H9 (cell line): ENCODE measurements at regions not wholly inside any gene's neighbourhood (a gene's known extent, or its start where the extent isn't known, plus 50 kb on each side); places are given as distances from the start of the nearest gene placed in this dataset.

Source experiments
- DNase-seq: peaks from one replicate; pipeline ENCODE4 v3.0.0-alpha.2; 2017
- H2AFZ ChIP-seq: one replicate; pipeline ENCODE4 v1.6.1; 2013; ENCODE audit warnings: mild to moderate bottlenecking, low read length, control low read depth, moderate library complexity
- H2AK5ac ChIP-seq: 2 replicates; pipeline ENCODE4 v1.6.1; 2013; ENCODE audit warnings: low read length, control low read depth, mixed read lengths; ENCODE audit not compliant: insufficient read length
- H2BK120ac ChIP-seq: one replicate; pipeline ENCODE4 v1.6.1; 2013; ENCODE audit warnings: low read depth, mild to moderate bottlenecking, low read length, control low read depth, inconsistent platforms; ENCODE audit not compliant: poor library complexity, severe bottlenecking
- H2BK12ac ChIP-seq: 2 replicates; pipeline ENCODE4 v1.6.1; 2013; ENCODE audit warnings: low read length, control low read depth, mixed read lengths, low read depth; ENCODE audit not compliant: insufficient read length
- H2BK15ac ChIP-seq: 2 replicates; pipeline ENCODE4 v1.6.1; 2013; ENCODE audit warnings: low read depth, low read length, control low read depth
- H2BK20ac ChIP-seq: one replicate; pipeline ENCODE4 v1.6.1; 2013; ENCODE audit warnings: low read depth, mild to moderate bottlenecking, low read length, control low read depth, inconsistent platforms; ENCODE audit not compliant: poor library complexity, severe bottlenecking
- H2BK5ac ChIP-seq: 2 replicates; pipeline ENCODE4 v1.6.1; 2013; ENCODE audit warnings: low read length, control low read depth, mixed read lengths; ENCODE audit not compliant: insufficient read length
- H3K14ac ChIP-seq: 2 replicates; pipeline ENCODE4 v1.6.1; 2013; ENCODE audit warnings: low read length, control low read depth; ENCODE audit not compliant: insufficient read depth
- H3K18ac ChIP-seq: 2 replicates; pipeline ENCODE4 v1.6.1; 2013; ENCODE audit warnings: low read depth, mild to moderate bottlenecking, mixed read lengths, low read length, control low read depth; ENCODE audit not compliant: insufficient read length
- H3K23ac ChIP-seq: 2 replicates; pipeline ENCODE4 v1.6.1; 2013; ENCODE audit warnings: low read length, control low read depth, mixed read lengths, low read depth; ENCODE audit not compliant: insufficient read length
- H3K23me2 ChIP-seq: 2 replicates; pipeline ENCODE4 v1.6.1; 2013; ENCODE audit warnings: low read depth, mild to moderate bottlenecking, mixed read lengths, low read length, control low read depth; ENCODE audit not compliant: insufficient read length, poor library complexity, severe bottlenecking
- H3K27ac ChIP-seq: 2 replicates; pipeline ENCODE4 v1.5.1; 2013; ENCODE audit warnings: low read length, control low read depth, mixed read lengths, low read depth; ENCODE audit not compliant: insufficient read length
- H3K27me3 ChIP-seq: 2 replicates; pipeline ENCODE4 v1.6.1; 2013; ENCODE audit warnings: low read length, control low read depth, inconsistent platforms; ENCODE audit not compliant: insufficient read depth
- H3K4ac ChIP-seq: 2 replicates; pipeline ENCODE4 v1.6.1; 2013; ENCODE audit warnings: low read depth, mild to moderate bottlenecking, control low read depth, inconsistent platforms, low read length, moderate library complexity
- H3K4me1 ChIP-seq: 2 replicates; pipeline ENCODE4 v1.6.1; 2013; ENCODE audit warnings: low read length, control low read depth, inconsistent platforms; ENCODE audit not compliant: insufficient read depth
- H3K4me2 ChIP-seq: 2 replicates; pipeline ENCODE4 v1.6.1; 2013; ENCODE audit warnings: low read length, control low read depth, mixed read lengths; ENCODE audit not compliant: insufficient read length, insufficient read depth
- H3K56ac ChIP-seq: 2 replicates; pipeline ENCODE4 v1.6.1; 2013; ENCODE audit warnings: low read depth, mild to moderate bottlenecking, mixed read lengths, low read length, control low read depth; ENCODE audit not compliant: insufficient read length
- H3K79me1 ChIP-seq: 2 replicates; pipeline ENCODE4 v1.6.1; 2013; ENCODE audit warnings: low read depth, mild to moderate bottlenecking, moderate library complexity, low read length, control low read depth, inconsistent platforms; ENCODE audit not compliant: insufficient read depth, poor library complexity, severe bottlenecking
- H3K79me2 ChIP-seq: 2 replicates; pipeline ENCODE4 v1.6.1; 2013; ENCODE audit warnings: low read length, control low read depth, inconsistent platforms; ENCODE audit not compliant: insufficient read depth
- H3K9ac ChIP-seq: 2 replicates; pipeline ENCODE4 v1.6.1; 2013; ENCODE audit warnings: low read length, control low read depth, mixed read lengths; ENCODE audit not compliant: insufficient read length; ENCODE audit errors: extremely low read depth
- H3K9me3 ChIP-seq: one replicate; pipeline ENCODE4 v1.6.1; 2013; ENCODE audit warnings: low read depth, low read length, inconsistent platforms; ENCODE audit not compliant: control insufficient read depth
- H3T11ph ChIP-seq: one replicate; pipeline ENCODE4 v1.6.1; 2013; ENCODE audit warnings: mild to moderate bottlenecking, low read length, control low read depth, inconsistent platforms
- H4K20me1 ChIP-seq: one replicate; pipeline ENCODE4 v1.6.1; 2013; ENCODE audit not compliant: control insufficient read depth, insufficient read length, insufficient read depth
- H4K5ac ChIP-seq: 2 replicates; pipeline ENCODE4 v1.6.1; 2013; ENCODE audit warnings: low read depth, mild to moderate bottlenecking, mixed read lengths, low read length, control low read depth; ENCODE audit not compliant: insufficient read length
- H4K8ac ChIP-seq: replicated peaks from 2 replicates; pipeline ENCODE4 v1.6.1; 2013; ENCODE audit warnings: low read length, control low read depth, mixed read lengths, low read depth; ENCODE audit not compliant: insufficient read length
- H4K91ac ChIP-seq: 2 replicates; pipeline ENCODE4 v1.6.1; 2013; ENCODE audit warnings: low read depth, mild to moderate bottlenecking, moderate library complexity, mixed read lengths, low read length, control low read depth; ENCODE audit not compliant: insufficient read length
- H3K27ac Mint-ChIP-seq, 3 experiments: 2 replicates in 2 of 3; 3 replicates in 1 of 3; pipeline ENCODE4 v1.8.0; 2020 to 2021; ENCODE audit warnings: mixed read lengths in 3 of 3, mild to moderate bottlenecking in 1 of 3, moderate library complexity in 1 of 3
- H3K27me3 Mint-ChIP-seq: 2 replicates; pipeline ENCODE4 v1.8.0; 2021; ENCODE audit warnings: low read depth, mild to moderate bottlenecking, moderate library complexity, mixed read lengths
- H3K36me3 Mint-ChIP-seq, 3 experiments: 2 replicates in 2 of 3; 3 replicates in 1 of 3; pipeline ENCODE4 v1.8.0; 2020 to 2021; ENCODE audit warnings: low read depth in 3 of 3, mixed read lengths in 3 of 3; ENCODE audit not compliant: insufficient read depth in 1 of 3
- H3K4me1 Mint-ChIP-seq, 2 experiments: 2 replicates each; pipeline ENCODE4 v1.8.0; 2020; ENCODE audit warnings: mixed read lengths in 2 of 2
- H3K4me3 Mint-ChIP-seq, 2 experiments: 2 replicates in 1 of 2; 3 replicates in 1 of 2; pipeline ENCODE4 v1.8.0; 2020 to 2021; ENCODE audit warnings: mild to moderate bottlenecking in 2 of 2, mixed read lengths in 2 of 2, moderate library complexity in 1 of 2
- H3K9me3 Mint-ChIP-seq, 2 experiments: 2 replicates in 1 of 2; 3 replicates in 1 of 2; pipeline ENCODE4 v1.8.0; 2020; ENCODE audit warnings: mild to moderate bottlenecking in 2 of 2, mixed read lengths in 2 of 2, moderate library complexity in 1 of 2
- WGBS: extraction: QIAGEN DNeasy Blood & Tissue Kit; methylation state at CpG from one replicate; pipeline ENCODE4 v1.1.7; 2013; ENCODE audit warnings: missing lambda C conversion rate, low lambda C conversion rate, mixed read lengths; ENCODE audit not compliant: insufficient read length; ENCODE audit errors: extremely low coverage; 5-methylcytosine and 5-hydroxymethylcytosine counted together
- TF ChIP-seq, protein P1 (sequence below): fragments of 200-600 bp; sonication (generic); conservative IDR thresholded peaks from 3 replicates; pipeline ENCODE4 v1.8.0; 2021; ENCODE audit warnings: antibody characterized with exemption, mild to moderate bottlenecking

DNA sequence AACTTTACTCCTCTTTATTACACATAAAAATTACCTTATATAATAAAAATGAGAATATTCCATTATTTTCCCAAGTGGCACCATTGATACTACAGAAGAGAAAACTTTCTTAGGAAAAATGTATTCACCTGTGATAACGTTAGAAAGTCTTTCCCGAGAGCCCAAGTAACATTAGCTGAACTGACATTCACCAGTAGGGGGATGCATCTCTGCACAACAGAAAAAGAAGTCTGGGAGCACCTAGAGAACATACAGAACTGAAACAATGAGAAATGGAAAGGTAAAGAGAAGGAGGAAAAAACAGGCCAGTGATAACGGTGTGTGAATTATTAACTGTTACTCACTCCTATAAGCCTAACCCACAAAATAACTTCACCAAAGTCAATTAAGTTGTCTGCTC lies 423.3 kb downstream of the CENPC start:
- no peak overlapping the region for H2BK12ac ChIP-seq
- TF ChIP-seq, protein P1, sequence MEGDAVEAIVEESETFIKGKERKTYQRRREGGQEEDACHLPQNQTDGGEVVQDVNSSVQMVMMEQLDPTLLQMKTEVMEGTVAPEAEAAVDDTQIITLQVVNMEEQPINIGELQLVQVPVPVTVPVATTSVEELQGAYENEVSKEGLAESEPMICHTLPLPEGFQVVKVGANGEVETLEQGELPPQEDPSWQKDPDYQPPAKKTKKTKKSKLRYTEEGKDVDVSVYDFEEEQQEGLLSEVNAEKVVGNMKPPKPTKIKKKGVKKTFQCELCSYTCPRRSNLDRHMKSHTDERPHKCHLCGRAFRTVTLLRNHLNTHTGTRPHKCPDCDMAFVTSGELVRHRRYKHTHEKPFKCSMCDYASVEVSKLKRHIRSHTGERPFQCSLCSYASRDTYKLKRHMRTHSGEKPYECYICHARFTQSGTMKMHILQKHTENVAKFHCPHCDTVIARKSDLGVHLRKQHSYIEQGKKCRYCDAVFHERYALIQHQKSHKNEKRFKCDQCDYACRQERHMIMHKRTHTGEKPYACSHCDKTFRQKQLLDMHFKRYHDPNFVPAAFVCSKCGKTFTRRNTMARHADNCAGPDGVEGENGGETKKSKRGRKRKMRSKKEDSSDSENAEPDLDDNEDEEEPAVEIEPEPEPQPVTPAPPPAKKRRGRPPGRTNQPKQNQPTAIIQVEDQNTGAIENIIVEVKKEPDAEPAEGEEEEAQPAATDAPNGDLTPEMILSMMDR, result peak; percentile 81
- H3K9me3 Mint-ChIP-seq, result no peaks in the 10 kb centered on the region; a peak in 1 of 5 replicates
- no peaks in the 10 kb centered on the region for H3K9me3 ChIP-seq
- H3K56ac ChIP-seq, result no peak overlapping the region
- H3K27me3 Mint-ChIP-seq, result no peaks in the 10 kb centered on the region
- no peak overlapping the region for H3K23ac ChIP-seq
- no CpG with 5 or more reads among the region's 3 CpGs for WGBS
- no peak overlapping the region for H3K4me2 ChIP-seq
- no peaks in the 10 kb centered on the region for H3K79me1 ChIP-seq
- no peak overlapping the region for H3K4me3 Mint-ChIP-seq
- no peak overlapping the region for H3K27ac Mint-ChIP-seq
- H4K20me1 ChIP-seq, result no peaks in the 10 kb centered on the region
- no peak overlapping the region for H3K18ac ChIP-seq
- no peak overlapping the region for H3K9ac ChIP-seq
- no peak overlapping the region for H4K91ac ChIP-seq
- no peaks in the 10 kb centered on the region for H3K79me2 ChIP-seq
- H3K27ac ChIP-seq, result no peak overlapping the region
- H2BK120ac ChIP-seq, result no peak overlapping the region
- H2BK15ac ChIP-seq, result no peak overlapping the region
- H4K8ac ChIP-seq, result no peak overlapping the region
- H2AFZ ChIP-seq, result no peak overlapping the region
- H2BK20ac ChIP-seq, result no peak overlapping the region
- H3K27me3 ChIP-seq, result no peaks in the 10 kb centered on the region
- no peaks in the 10 kb centered on the region for H3K36me3 Mint-ChIP-seq
- DNase-seq, result no peak
- no peak overlapping the region for H4K5ac ChIP-seq
- H3K14ac ChIP-seq, result no peak overlapping the region
- no peak overlapping the region for H2AK5ac ChIP-seq
- no peak overlapping the region for H3K4ac ChIP-seq
- 0 out of 4 replicates have a peak, but pooled peaks cover 0 to 3% of the 10 kb centered on the region in 2 experiments for H3K4me1 Mint-ChIP-seq
- H2BK5ac ChIP-seq, result no peak overlapping the region
- H3K23me2 ChIP-seq, result no peaks in the 10 kb centered on the region
- H3K4me1 ChIP-seq, result no peaks in the 10 kb centered on the region
- H3T11ph ChIP-seq, result no peak overlapping the region
